ENCODE measurements at regions not wholly inside any gene's neighbourhood (a gene's known extent, or its start where the extent isn't known, plus 50 kb on each side); places are given as distances from the start of the nearest gene placed in this dataset.

GRCh38 chr3:26381411-26381810 lies 241.2 kb upstream of the LRRC3B start:
- intact Hi-C loops (cut with micrococcal nuclease): no loop called here
- Histone ChIP-seq H3K4me3 (no peak overlapping the region), H3K9me3 (replicated peaks) (no peaks in the 10 kb centered on the region), H3K27me3 (ENCODE audit: low read depth) (no peaks in the 10 kb centered on the region), H3K36me3 (no peaks in the 10 kb centered on the region), H3K27ac (replicated peaks) (no peak overlapping the region), H3K4me1 (no peaks in the 10 kb centered on the region)
- no peak for TF ChIP-seq CTCF (IDR thresholded peaks at IDR 0.05; ENCODE audit: borderline replicate concordance)
- DNase-seq: no peak

GRCh38 chr3:26406636-26407035 lies 215.9 kb upstream of the LRRC3B start:
- Histone ChIP-seq H3K9me3 (replicated peaks) (no peaks in the 10 kb centered on the region), H3K4me1 (no peaks in the 10 kb centered on the region), H3K4me3 (no peak overlapping the region), H3K27me3 (ENCODE audit: low read depth) (no peaks in the 10 kb centered on the region), H3K36me3 (no peaks in the 10 kb centered on the region), H3K27ac (replicated peaks) (no peak overlapping the region)
- no peak for DNase-seq
- intact Hi-C loops (cut with micrococcal nuclease): no loop called here
- no peak for TF ChIP-seq CTCF (IDR thresholded peaks at IDR 0.05; ENCODE audit: borderline replicate concordance)

- Histone ChIP-seq H3K4me1 (no peaks in the 10 kb centered on the region), H3K27ac (replicated peaks) (no peak overlapping the region), H3K9me3 (replicated peaks) (peaks cover 8% of the 10 kb centered on the region), H3K27me3 (ENCODE audit: low read depth) (no peaks in the 10 kb centered on the region), H3K36me3 (no peaks in the 10 kb centered on the region), H3K4me3 (no peak overlapping the region)
- TF ChIP-seq CTCF (IDR thresholded peaks at IDR 0.05; ENCODE audit: borderline replicate concordance): no peak
- intact Hi-C loops (cut with micrococcal nuclease): no loop called here
- DNase-seq: no peak
Measured at GRCh38 chr3:26418553-26418952, 204.0 kb upstream of the LRRC3B start.

GRCh38 chr3:26422415-26422814 lies 200.2 kb upstream of the LRRC3B start:
- TF ChIP-seq CTCF (IDR thresholded peaks at IDR 0.05; ENCODE audit: borderline replicate concordance): no peak
- no peaks in the 10 kb centered on the region for H3K36me3 ChIP-seq
- no peak for DNase-seq
- no peak overlapping the region for H3K4me3 ChIP-seq
- no peaks in the 10 kb centered on the region for H3K27me3 ChIP-seq (ENCODE audit: low read depth)
- H3K4me1 ChIP-seq: no peaks in the 10 kb centered on the region
- H3K9me3 ChIP-seq (replicated peaks): no peaks in the 10 kb centered on the region
- intact Hi-C loops (cut with micrococcal nuclease): no loop called here
- H3K27ac ChIP-seq (replicated peaks): no peak overlapping the region

- no peak for TF ChIP-seq CTCF (IDR thresholded peaks at IDR 0.05; ENCODE audit: borderline replicate concordance)
- Histone ChIP-seq H3K9me3 (replicated peaks) (no peaks in the 10 kb centered on the region), H3K4me3 (no peak overlapping the region), H3K4me1 (no peaks in the 10 kb centered on the region), H3K36me3 (no peaks in the 10 kb centered on the region), H3K27me3 (ENCODE audit: low read depth) (no peaks in the 10 kb centered on the region), H3K27ac (replicated peaks) (no peak overlapping the region)
- DNase-seq: no peak
- intact Hi-C loops (cut with micrococcal nuclease): no loop called here
Measured at GRCh38 chr3:26425076-26425475, 197.5 kb upstream of the LRRC3B start.

- DNase-seq: no peak
- H3K9me3 ChIP-seq (replicated peaks): no peaks in the 10 kb centered on the region
- H3K4me1 ChIP-seq: peaks cover 7% of the 10 kb centered on the region
- intact Hi-C loops (cut with micrococcal nuclease): no loop called here
- TF ChIP-seq CTCF (IDR thresholded peaks at IDR 0.05; ENCODE audit: borderline replicate concordance): no peak
- H3K27me3 ChIP-seq (ENCODE audit: low read depth): no peaks in the 10 kb centered on the region
- no peak overlapping the region for H3K4me3 ChIP-seq
- no peaks in the 10 kb centered on the region for H3K36me3 ChIP-seq
- no peak overlapping the region for H3K27ac ChIP-seq (replicated peaks)
Measured at GRCh38 chr3:26428992-26429391, 193.6 kb upstream of the LRRC3B start.
